Large intestine (tissue), 3 donors: ENCODE measurements at regions not wholly inside any gene's neighbourhood (a gene's known extent, or its start where the extent isn't known, plus 50 kb on each side); places are given as distances from the start of the nearest gene placed in this dataset.

Experiments
- DNase-seq, 2 donors: peaks; one replicate each; pipeline versions ENCODE4 v3.0.0 to v3.0.0-alpha.2; 2013
- H3K27ac ChIP-seq: one replicate; pipeline ENCODE4 v1.5.1; 2013; ENCODE audit warnings: low read length
- H3K27me3 ChIP-seq: 2 replicates; pipeline ENCODE4 v1.6.1; 2013; ENCODE audit warnings: low read length; ENCODE audit not compliant: control insufficient read depth, insufficient read depth
- H3K36me3 ChIP-seq: 2 replicates; pipeline ENCODE4 v1.6.1; 2013; ENCODE audit warnings: low read length; ENCODE audit not compliant: control insufficient read depth, insufficient read depth
- H3K4me1 ChIP-seq: one replicate; pipeline ENCODE4 v1.6.1; 2013; ENCODE audit warnings: low read length; ENCODE audit not compliant: control insufficient read depth, insufficient read depth
- H3K4me3 ChIP-seq: one replicate; pipeline ENCODE4 v1.5.1; 2013; ENCODE audit warnings: low read length
- H3K9me3 ChIP-seq: one replicate; pipeline ENCODE4 v1.6.1; 2013; ENCODE audit warnings: mild to moderate bottlenecking, low read depth, low read length, moderate library complexity; ENCODE audit not compliant: control insufficient read depth
- WGBS: methylation state at CpG from one replicate; pipeline ENCODE4 v1.1.5; 2013; ENCODE audit warnings: low lambda C conversion rate; ENCODE audit not compliant: insufficient coverage; 5-methylcytosine and 5-hydroxymethylcytosine counted together

DNA sequence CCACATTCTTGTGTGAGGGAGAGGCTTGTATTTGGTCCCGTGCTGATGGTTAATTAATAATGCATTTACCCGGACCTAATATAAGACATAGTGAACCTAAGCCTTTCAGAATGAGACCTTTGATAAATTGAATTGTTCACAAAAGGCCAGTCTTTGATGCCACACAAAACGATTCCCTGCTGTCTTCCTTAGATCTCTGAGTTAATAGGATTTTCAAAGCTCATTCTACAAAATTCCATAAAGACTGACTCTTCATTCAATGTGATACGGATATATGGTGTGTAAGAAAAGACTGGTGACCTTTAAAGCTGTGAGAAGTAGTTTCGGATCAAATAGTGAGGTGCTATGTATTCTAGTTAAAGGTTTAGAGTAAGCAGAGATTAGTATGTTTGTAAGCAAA is 254.3 kb downstream of the PDHA2 start:
- Histone ChIP-seq H3K4me1 (no peaks in the 10 kb centered on the region), H3K27ac (no peak overlapping the region), H3K4me3 (no peak overlapping the region), H3K9me3 (no peaks in the 10 kb centered on the region), H3K27me3 (no peaks in the 10 kb centered on the region), H3K36me3 (no peaks in the 10 kb centered on the region)
- DNase-seq: no peak
- WGBS: 83% methylated on average over 3 of the region's 5 CpGs

DNA sequence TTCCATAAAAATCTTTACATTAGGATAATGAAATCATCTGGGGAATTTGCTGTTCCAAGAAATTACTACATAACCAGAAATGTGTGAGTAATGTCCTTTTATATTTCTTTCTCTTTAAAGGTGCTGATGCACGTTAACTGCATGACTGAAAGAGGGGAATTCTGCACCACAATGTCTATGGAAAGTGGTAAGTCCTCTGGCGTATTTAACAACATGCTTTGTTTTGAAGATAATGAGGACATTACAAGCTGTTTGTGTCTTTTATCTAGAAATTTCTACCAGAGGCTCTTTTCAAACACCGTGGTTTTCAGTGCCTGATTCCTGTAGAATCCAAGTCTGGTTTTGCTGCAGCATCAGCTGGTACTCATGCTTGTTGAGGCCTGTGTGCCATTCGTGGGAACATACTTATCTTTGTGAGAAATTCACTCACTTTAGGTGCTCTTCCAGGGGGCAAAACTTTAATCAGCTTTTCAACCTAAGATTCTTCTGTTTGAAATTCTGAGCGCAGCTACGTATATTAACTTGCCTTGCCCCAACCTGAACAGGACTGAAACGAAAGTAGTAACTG is 257.2 kb downstream of the PDHA2 start:
- Histone ChIP-seq H3K4me1 (no peaks in the 10 kb centered on the region), H3K36me3 (no peaks in the 10 kb centered on the region), H3K27ac (no peak overlapping the region), H3K27me3 (no peaks in the 10 kb centered on the region), H3K4me3 (no peak overlapping the region), H3K9me3 (no peaks in the 10 kb centered on the region)
- WGBS: 92% methylated on average over 4 of the region's 7 CpGs
- DNase-seq: no peak

DNA sequence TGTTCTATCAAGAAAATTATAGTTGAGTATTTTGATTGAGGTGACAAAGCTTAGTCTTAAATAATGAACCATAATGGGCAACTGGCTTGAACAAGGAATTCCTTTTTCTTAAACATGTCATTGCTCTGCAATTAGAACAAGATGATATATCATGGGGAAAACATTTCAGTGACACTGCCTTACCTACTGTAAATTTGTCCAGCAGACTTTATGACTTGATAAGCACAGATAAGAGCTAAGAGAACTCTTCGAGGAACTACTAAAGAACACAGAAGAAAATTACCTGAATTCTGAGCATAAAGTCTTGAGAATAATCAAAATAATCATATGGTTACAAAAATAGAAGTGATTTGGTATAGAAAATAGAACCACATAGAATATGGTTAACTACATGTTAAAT is 257.8 kb downstream of the PDHA2 start:
- Histone ChIP-seq H3K4me3 (no peak overlapping the region), H3K9me3 (no peaks in the 10 kb centered on the region), H3K4me1 (no peaks in the 10 kb centered on the region), H3K27ac (no peak overlapping the region), H3K27me3 (no peaks in the 10 kb centered on the region), H3K36me3 (no peaks in the 10 kb centered on the region)
- DNase-seq: no peak
- 13% methylated on average over 1 of the region's 1 CpG for WGBS

DNA sequence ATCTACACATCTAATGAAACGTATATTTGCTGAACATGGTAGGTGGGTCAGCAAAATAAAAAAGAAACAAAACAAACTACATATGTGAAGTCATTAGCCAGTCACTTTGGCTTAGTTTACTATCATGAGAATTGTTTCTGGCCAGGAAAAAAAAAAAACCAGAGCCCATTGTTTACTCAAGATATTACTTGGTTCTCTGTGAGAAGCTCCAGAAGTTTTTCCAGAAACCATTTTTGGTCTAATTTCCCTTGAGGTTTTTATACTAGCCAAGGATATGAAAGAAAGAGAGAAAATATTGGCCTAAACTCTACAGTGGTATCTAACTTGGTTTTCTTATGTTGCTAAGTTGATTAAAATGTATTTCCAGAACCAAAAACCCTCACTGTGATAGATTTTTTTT is 259.1 kb downstream of the PDHA2 start:
- WGBS: 91% methylated on average over 1 of the region's 1 CpG
- Histone ChIP-seq H3K36me3 (no peaks in the 10 kb centered on the region), H3K4me3 (no peak overlapping the region), H3K27me3 (no peaks in the 10 kb centered on the region), H3K9me3 (no peaks in the 10 kb centered on the region), H3K4me1 (no peaks in the 10 kb centered on the region), H3K27ac (no peak overlapping the region)
- no peak for DNase-seq

DNA sequence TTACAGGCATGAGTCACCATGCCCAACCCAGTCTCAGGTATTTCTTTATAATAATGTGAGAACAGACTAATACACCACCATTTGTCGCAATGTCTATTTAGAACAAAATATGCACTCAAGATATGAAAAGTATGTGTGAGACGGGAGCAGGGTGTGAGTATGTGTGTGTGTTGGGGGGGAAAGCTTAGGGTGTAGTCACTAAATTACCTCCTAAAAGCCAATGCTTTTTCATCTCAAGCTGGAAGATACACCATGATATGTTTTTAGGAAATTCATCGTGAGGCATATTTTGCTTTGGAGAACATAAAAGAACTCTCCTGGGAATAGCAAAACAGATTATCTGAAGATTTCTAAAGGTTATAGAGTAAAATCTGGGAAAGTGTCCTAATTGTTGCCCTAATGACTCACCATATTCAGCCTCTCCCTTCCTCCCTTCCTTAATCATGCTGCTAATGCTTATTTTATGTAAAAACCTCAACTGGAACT is 262.7 kb downstream of the PDHA2 start:
- no peak for DNase-seq
- Histone ChIP-seq H3K4me3 (no peak overlapping the region), H3K9me3 (no peaks in the 10 kb centered on the region), H3K36me3 (no peaks in the 10 kb centered on the region), H3K27me3 (no peaks in the 10 kb centered on the region), H3K4me1 (no peaks in the 10 kb centered on the region), H3K27ac (no peak overlapping the region)
- 95% methylated on average over 3 of the region's 3 CpGs for WGBS

DNA sequence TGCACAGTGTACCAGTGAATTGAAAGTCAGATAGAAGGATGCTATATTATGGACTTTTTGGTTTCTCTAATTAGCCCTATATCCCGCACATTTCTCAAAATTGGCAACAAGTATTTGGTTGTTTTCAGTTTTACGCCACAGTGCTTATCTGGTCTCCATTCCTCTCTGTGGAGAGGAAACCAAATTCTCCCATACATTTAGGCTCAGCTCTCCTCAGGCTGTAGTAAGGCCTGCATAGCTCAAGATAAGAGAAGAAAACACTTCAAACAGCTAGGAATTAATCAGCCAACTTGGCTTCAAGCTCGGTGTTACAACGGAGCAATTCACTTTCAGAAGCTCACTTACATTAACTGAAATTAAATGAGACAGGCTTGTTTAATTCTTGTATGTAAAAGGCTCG is 263.2 kb downstream of the PDHA2 start:
- H3K27ac ChIP-seq: no peak overlapping the region
- WGBS: 14% methylated on average over 2 of the region's 5 CpGs

DNA sequence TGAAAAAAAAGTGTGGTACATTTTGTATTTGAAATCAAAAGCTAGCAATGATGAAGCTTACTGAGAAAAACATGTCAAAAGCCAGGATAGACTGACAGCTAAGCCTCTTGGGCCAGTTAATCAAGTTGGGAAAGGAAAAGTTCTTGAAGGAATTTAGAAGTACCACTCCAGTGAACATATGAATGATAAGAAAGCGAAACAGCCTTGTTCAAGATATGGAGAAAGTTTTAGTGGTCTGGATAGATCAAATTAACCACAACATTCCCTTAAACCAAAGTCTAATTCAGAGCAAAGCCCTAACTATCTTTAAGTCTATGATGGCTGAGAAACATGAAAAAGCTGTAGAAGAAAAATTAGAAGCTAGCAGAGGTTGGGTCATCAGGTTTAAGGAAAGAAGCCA is 268.3 kb downstream of the PDHA2 start:
- 83% methylated on average over 1 of the region's 1 CpG for WGBS
- Histone ChIP-seq H3K27me3 (no peaks in the 10 kb centered on the region), H3K36me3 (no peaks in the 10 kb centered on the region), H3K27ac (no peak overlapping the region), H3K4me3 (no peak overlapping the region), H3K4me1 (no peaks in the 10 kb centered on the region), H3K9me3 (no peaks in the 10 kb centered on the region)
- DNase-seq: no peak

More for the DNA sequence above, 263.2 kb downstream of the PDHA2 start:
- Histone ChIP-seq H3K4me3 (no peak overlapping the region), H3K36me3 (no peaks in the 10 kb centered on the region), H3K27me3 (no peaks in the 10 kb centered on the region), H3K9me3 (no peaks in the 10 kb centered on the region), H3K4me1 (no peaks in the 10 kb centered on the region)
- no peak for DNase-seq

DNA sequence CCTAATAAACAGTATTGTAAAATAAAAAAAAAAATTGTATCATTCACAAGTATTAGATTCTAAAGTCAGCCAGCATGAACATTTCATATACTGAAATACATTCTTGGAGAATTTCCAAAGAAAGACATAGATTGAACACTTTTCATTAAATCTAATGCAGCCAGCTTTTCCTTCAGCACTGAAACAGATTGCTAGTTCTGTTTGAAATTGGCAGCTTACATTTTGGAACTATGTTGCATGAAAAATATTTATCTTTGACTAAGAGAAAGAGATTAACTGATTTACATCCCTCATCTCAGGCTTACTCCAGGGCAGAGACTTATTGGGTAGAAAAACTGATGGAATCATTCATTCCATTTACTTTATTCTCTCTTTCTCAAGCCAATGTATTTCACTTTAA is 272.7 kb downstream of the PDHA2 start:
- no peak overlapping the region for H3K27ac ChIP-seq

DNA sequence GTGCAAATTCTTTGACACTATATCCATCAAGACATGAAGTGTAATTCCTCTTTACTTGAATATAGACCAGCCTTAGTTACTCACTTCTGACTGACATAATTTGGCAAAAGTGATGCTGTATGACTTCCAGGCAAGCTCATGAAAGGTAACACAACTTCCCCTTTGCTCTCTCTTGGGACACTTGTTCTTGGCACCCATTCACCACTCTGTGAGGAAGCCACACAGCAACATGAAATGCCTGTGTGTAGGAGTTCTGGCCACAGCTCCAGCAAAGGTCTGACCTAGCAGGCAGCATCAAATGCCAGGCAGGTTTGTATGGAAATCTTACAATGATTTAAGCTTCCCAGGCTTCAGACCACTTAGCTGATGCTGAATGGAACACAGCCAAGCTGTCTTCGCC is 280.3 kb downstream of the PDHA2 start:
- H3K9me3 ChIP-seq: no peaks in the 10 kb centered on the region
- whole genome bisulfite sequencing: no CpG with 5 or more reads among the region's 1 CpG
- no peak overlapping the region for H3K27ac ChIP-seq
- H3K36me3 ChIP-seq: no peaks in the 10 kb centered on the region
- H3K4me3 ChIP-seq: no peak overlapping the region
- no peaks in the 10 kb centered on the region for H3K27me3 ChIP-seq
- no peak for DNase-seq
- H3K4me1 ChIP-seq: no peaks in the 10 kb centered on the region

More for the DNA sequence above, 272.7 kb downstream of the PDHA2 start:
- H3K4me1 ChIP-seq: no peaks in the 10 kb centered on the region
- DNase-seq: no peak
- H3K27me3 ChIP-seq: no peaks in the 10 kb centered on the region
- no peaks in the 10 kb centered on the region for H3K9me3 ChIP-seq
- H3K4me3 ChIP-seq: no peak overlapping the region
- H3K36me3 ChIP-seq: no peaks in the 10 kb centered on the region

DNA sequence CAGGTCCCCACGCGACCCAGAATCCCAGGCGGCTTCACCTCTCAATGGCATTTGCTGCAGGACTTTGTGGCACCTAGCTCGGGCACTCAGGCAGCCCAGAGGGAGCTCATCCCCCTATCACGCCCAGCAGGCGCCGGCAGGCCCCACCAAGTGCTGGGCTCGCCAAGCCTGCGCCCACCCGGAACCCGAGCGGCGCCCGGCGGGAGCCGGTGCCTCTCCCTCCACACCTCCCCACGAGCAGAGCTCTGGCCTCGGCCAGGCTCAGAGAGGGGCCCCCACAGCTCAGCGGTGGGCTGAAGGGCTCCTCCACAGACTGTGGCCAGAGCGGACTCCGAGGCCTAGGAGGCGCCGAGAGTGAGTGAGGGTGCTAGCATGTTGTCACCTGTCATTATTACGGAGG is 286.3 kb downstream of the PDHA2 start:
- no peaks in the 10 kb centered on the region for H3K27me3 ChIP-seq
- no peak overlapping the region for H3K27ac ChIP-seq
- 98% methylated on average over 5 of the region's 24 CpGs for WGBS
- no peak overlapping the region for H3K4me3 ChIP-seq
- H3K9me3 ChIP-seq: peaks cover 9% of the 10 kb centered on the region
- no peaks in the 10 kb centered on the region for H3K4me1 ChIP-seq
- no peak for DNase-seq
- H3K36me3 ChIP-seq: no peaks in the 10 kb centered on the region

DNA sequence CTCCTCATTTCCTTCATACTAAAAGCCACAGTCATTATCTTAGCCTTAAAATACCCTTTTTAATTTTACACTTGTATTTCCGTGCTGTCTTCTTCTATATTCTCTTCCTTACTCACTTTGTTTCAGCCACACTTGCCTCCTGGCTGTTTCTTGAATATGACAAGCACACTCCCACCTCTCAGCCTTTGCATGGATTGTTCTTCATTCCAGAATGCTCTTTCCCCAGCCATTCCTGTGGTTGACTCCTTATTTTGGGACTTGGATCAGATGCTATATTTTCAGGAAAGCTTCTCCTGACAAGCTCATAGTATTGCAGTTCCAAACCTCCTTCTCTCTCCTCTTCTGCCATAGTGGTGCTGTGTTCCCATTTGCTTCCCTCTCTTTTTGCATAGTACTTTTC is 291.3 kb downstream of the PDHA2 start:
- Histone ChIP-seq H3K36me3 (no peaks in the 10 kb centered on the region), H3K4me3 (no peak overlapping the region), H3K27me3 (no peaks in the 10 kb centered on the region), H3K9me3 (peaks cover 5% of the 10 kb centered on the region), H3K27ac (no peak overlapping the region), H3K4me1 (no peaks in the 10 kb centered on the region)
- DNase-seq: no peak
- WGBS: 86% methylated on average over 1 of the region's 1 CpG
